Adrenal gland (tissue), 9 donors: ENCODE measurements at regions not wholly inside any gene's neighbourhood (a gene's known extent, or its start where the extent isn't known, plus 50 kb on each side); places are given as distances from the start of the nearest gene placed in this dataset.

Source experiments
- DNase-seq, 7 donors: peaks; one replicate each; pipeline ENCODE4 v3.0.0-alpha.2; 2019 to 2020
- H3K27ac ChIP-seq, 5 donors: fragments of 200-600 bp; sonication (generic) in 4 of 5; 1 replicate in 3 of 5; 2 replicates in 2 of 5; pipeline versions ENCODE4 v1.5.1 to v1.8.0; 2016 to 2020; ENCODE audit warnings: mild to moderate bottlenecking in 1 of 5
- H3K27me3 ChIP-seq: fragments of 200-600 bp; 2 replicates; pipeline ENCODE4 v1.8.0; 2021
- H3K36me3 ChIP-seq, 2 donors: fragments of 200-600 bp; replicated peaks in 1 of 2; 1 replicate in 1 of 2; 2 replicates in 1 of 2; pipeline versions ENCODE4 v1.5.1 to v1.8.0; 2018 to 2022
- H3K4me1 ChIP-seq, 2 donors: fragments of 200-600 bp; replicated peaks in 1 of 2; 1 replicate in 1 of 2; 2 replicates in 1 of 2; pipeline versions ENCODE4 v1.5.1 to v1.8.0; 2018 to 2021
- H3K4me3 ChIP-seq, 4 donors: fragments of 200-600 bp; sonication (generic) in 3 of 4; one replicate each; pipeline ENCODE4 v1.5.1; 2016 to 2018
- H3K9me3 ChIP-seq, 3 donors: fragments of 200-600 bp; sonication (generic) in 1 of 3; replicated peaks in 1 of 3; 1 replicate in 2 of 3; 2 replicates in 1 of 3; pipeline versions ENCODE4 v1.5.1 to v1.8.0; 2016 to 2021
- CTCF ChIP-seq, 6 experiments: fragments of 450-650 bp in 4 of 6; fragments of 200-600 bp in 2 of 6; sonication (generic) in 1 of 6; IDR thresholded peaks; 1 replicate in 5 of 6; 2 replicates in 1 of 6; pipeline versions ENCODE4 v1.5.1 to v1.8.0; 2016 to 2021; ENCODE audit warnings: antibody characterized with exemption in 6 of 6, mild to moderate bottlenecking in 2 of 6, moderate library complexity in 1 of 6
- POLR2A ChIP-seq, 2 donors: fragments of 450-650 bp; IDR thresholded peaks; one replicate each; pipeline ENCODE4 v1.6.1; 2017; ENCODE audit warnings: antibody characterized with exemption in 2 of 2, mild to moderate bottlenecking in 2 of 2, moderate library complexity in 1 of 2
- WGBS, 4 donors: extraction: QIAGEN DNeasy Blood & Tissue Kit in 2 of 4; methylation state at CpG; one replicate each; pipeline versions ENCODE4 v1.1.5 to v1.1.7; 2013 to 2017; 5-methylcytosine and 5-hydroxymethylcytosine counted together
- intact Hi-C, 2 donors: fragments of 100-400 bp; cut with DNase I; formaldehyde crosslinking; loops; one replicate each; pipeline versions ENCODE4 v1.14.1 to v1.15.0; 2022 to 2023
- donor health status: healthy with polysubstance abuse.
- donor health status: Bipolar disorder and iron deficiency.
- donor health status: DM: yes; HTN: yes; CAD: no.
- donor health status: DM: no; HTN: no; CAD: no.
- donor health status: DM: no; HTN: no; CAD: no.

GRCh38 chr12:75702477-75703093 lies 191.2 kb upstream of the KRR1 start:
- Histone ChIP-seq H3K27ac (no peak overlapping the region), H3K36me3 (no peaks in the 10 kb centered on the region), H3K4me3 (no peak overlapping the region), H3K27me3 (no peaks in the 10 kb centered on the region), H3K9me3 (no peaks in the 10 kb centered on the region), H3K4me1 (peaks cover 11 to 23% of the 10 kb centered on the region in 2 donors)
- TF ChIP-seq CTCF (IDR thresholded peaks at IDR 0.05): no peak
- TF ChIP-seq POLR2A (IDR thresholded peaks at IDR 0.05): no peak
- no peak for DNase-seq
- WGBS, 4 donors: 47 to 55% (median 50%) methylated on average over 5 of the region's 5 CpGs
- intact Hi-C loops: no loop called here

- no peak for DNase-seq
- intact Hi-C loops: no loop called here
- Histone ChIP-seq H3K9me3 (no peaks in the 10 kb centered on the region), H3K27me3 (no peaks in the 10 kb centered on the region), H3K27ac (no peak overlapping the region), H3K36me3 (no peaks in the 10 kb centered on the region), H3K4me3 (no peak overlapping the region), H3K4me1 (peaks cover 11 to 16% of the 10 kb centered on the region in 2 donors)
- 89 to 97% (median 96%) methylated on average over 2 of the region's 2 CpGs for WGBS, 4 donors
- TF ChIP-seq CTCF (IDR thresholded peaks at IDR 0.05) (no peak), POLR2A (IDR thresholded peaks at IDR 0.05) (no peak)
These were observed 190.4 kb upstream of the KRR1 start for GRCh38 chr12:75701859-75702258.

- TF ChIP-seq CTCF (IDR thresholded peaks at IDR 0.05): no peak
- TF ChIP-seq POLR2A (IDR thresholded peaks at IDR 0.05): no peak
- Histone ChIP-seq H3K9me3 (no peaks in the 10 kb centered on the region), H3K4me3 (no peak overlapping the region), H3K27ac (no peak overlapping the region), H3K27me3 (no peaks in the 10 kb centered on the region), H3K36me3 (no peaks in the 10 kb centered on the region), H3K4me1 (no peaks in the 10 kb centered on the region)
- 52 to 58% (median 55%) methylated on average over 7 of the region's 7 CpGs for WGBS, 4 donors
- DNase-seq: peak in 3 of 7 donors; percentile 12 to 20 (median 19)
- intact Hi-C loops: no loop called here
These were observed 188.5 kb upstream of the KRR1 start for GRCh38 chr12:75699728-75700496.

- H3K27me3 ChIP-seq: no peaks in the 10 kb centered on the region
- no peak overlapping the region for H3K4me3 ChIP-seq
- WGBS, 4 donors: 89 to 100% (median 95%) methylated on average over 1 of the region's 1 CpG
- TF ChIP-seq CTCF (IDR thresholded peaks at IDR 0.05): no peak
- TF ChIP-seq POLR2A (IDR thresholded peaks at IDR 0.05): no peak
- no peaks in the 10 kb centered on the region for H3K4me1 ChIP-seq
- intact Hi-C loops: no loop called here
- H3K27ac ChIP-seq: no peak overlapping the region
- H3K9me3 ChIP-seq: no peaks in the 10 kb centered on the region
- no peaks in the 10 kb centered on the region for H3K36me3 ChIP-seq
- no peak for DNase-seq
These were observed 187.8 kb upstream of the KRR1 start for GRCh38 chr12:75699251-75699650.
